ENCODE measurements at regions not wholly inside any gene's neighbourhood (a gene's known extent, or its start where the extent isn't known, plus 50 kb on each side); places are given as distances from the start of the nearest gene placed in this dataset.
"Not testable (repeated sequence)": the region's sequence is repeated elsewhere in the genome, so short reads cannot be mapped to it uniquely, and the experiment has no call there.

- no peak for DNase-seq
These were observed 591.7 kb downstream of the ZNF608 start for GRCh38 chr5:124154714-124155113.

DNA sequence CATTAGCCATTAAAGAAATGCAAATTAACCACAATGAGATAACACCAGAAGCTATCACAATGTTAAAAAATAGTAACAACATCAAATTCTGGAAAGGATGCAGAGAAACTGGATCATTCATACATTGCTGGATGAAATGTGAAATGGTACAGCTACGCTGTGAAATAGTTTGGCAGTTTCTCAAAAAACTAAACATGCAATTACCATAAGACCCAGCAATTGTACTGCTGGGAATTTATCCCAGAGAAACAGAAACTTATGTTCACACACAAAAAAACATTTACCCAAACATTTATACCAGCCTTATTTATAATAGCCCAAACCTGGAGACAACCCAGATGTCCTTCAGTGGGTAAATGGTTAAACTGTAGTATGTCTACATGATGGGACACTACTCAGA, 592.9 kb downstream of the ZNF608 start:
- DNase-seq: no peak

DNA sequence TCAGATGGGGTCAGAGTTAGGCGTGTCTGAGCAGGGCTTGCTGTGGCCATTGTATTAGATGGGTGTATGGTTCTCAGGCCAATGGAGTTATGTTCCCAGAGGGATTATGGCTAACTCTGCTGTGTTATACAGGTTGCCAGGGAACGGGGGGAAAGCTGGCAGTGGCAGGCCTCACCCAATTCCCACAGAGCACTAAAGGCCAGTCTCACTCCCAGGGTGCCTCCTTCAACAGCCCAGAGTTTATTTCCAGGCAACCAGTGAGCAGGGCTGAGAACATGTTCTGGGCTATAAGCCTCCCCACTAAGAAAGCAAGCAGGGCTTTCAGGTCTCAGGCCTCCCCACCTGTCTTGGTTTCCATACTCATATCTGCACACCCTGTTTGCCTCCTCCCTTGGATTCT, 597.9 kb downstream of the ZNF608 start:
- DNase-seq: no peak

GRCh38 chr5:124140060-124140459, 606.4 kb downstream of the ZNF608 start:
- no peak for DNase-seq

DNA sequence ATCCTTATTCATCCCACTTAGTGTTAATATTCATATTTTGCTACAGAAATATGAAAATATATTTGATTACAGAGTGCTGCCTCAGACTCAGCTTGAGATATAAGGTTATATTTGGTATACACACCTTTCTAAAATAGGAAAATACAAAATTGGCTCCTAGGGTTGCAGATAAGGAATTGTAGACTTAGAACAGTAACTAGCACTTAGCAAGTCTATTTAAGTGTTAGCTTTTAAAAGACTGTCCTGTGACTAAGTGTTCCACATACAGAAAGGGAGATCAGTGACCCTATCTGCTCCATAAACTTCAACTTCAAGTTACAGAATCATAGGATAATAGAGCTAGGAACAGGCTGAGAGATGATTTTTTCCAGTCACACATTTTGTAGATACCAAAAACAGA, 607.0 kb downstream of the ZNF608 start:
- no peak for DNase-seq

DNA sequence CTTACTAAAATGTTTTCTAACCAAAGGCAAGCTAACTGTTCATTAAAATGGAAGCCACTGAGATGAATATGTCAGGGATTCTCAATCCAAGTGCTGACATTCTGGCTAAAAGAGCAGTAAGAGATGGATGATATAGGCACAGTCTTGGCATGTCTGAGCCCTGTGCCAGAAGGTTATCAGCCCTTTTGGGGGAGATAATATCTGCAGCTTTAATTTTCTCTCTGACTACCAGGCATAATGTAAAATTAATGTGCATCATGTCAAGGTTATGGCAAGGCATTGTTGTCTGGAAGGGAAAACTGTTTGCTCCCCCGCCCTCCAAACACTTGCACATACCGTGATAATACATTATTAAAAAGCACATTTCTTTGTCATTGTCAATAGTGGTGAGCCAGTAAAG, 609.8 kb downstream of the ZNF608 start:
- no peak for DNase-seq

DNA sequence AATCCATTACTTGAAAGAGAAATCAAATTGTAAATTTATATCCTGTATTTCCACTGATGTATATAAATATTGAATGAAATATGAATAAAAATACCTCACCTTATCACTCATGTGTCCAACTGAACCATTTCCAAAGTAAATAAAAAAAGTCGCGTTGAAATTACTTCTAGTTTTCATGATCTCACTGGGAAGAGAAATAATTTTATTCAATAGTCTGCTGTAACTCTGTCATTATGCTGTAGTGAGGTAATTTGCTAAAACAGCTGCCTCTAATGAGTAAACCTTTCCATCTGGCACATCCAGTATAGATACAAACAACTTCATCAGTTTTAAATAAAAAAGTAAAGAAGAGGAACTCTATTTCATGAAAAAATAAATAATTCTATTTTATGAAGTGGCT, 611.5 kb downstream of the ZNF608 start:
- DNase-seq: peak; percentile 38

GRCh38 chr5:124133406-124133805, 613.0 kb downstream of the ZNF608 start:
- no peak for DNase-seq

- DNase-seq: no peak
These were observed 613.6 kb downstream of the ZNF608 start for GRCh38 chr5:124132843-124133242.

- DNase-seq: no peak
These were observed 615.0 kb downstream of the ZNF608 start for GRCh38 chr5:124131466-124131865.

DNA sequence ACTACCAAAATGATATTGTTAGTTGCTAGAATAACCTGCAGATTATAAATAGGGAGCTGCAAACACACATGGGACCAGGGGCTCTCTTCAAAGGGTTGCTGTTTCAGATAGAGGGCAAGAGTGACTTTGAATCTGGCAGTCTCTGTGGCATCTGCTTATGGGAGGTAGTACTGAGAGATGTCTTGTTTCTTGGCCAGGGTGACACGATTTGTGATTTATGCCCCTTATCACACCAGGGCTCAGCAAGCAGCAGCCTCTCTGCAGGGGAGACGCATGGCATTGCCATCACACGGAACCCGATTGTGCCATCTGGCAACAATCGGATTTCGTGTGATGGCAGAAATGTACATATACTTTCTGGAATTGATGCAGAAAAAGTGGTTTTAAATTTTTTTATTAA, 615.6 kb downstream of the ZNF608 start:
- DNase-seq: no peak

GRCh38 chr5:124128867-124129266, 616.9 kb downstream of the CSNK1G3 start:
- DNase-seq: no peak

- no peak for DNase-seq
These were observed 614.7 kb downstream of the CSNK1G3 start for GRCh38 chr5:124126504-124127217.

DNA sequence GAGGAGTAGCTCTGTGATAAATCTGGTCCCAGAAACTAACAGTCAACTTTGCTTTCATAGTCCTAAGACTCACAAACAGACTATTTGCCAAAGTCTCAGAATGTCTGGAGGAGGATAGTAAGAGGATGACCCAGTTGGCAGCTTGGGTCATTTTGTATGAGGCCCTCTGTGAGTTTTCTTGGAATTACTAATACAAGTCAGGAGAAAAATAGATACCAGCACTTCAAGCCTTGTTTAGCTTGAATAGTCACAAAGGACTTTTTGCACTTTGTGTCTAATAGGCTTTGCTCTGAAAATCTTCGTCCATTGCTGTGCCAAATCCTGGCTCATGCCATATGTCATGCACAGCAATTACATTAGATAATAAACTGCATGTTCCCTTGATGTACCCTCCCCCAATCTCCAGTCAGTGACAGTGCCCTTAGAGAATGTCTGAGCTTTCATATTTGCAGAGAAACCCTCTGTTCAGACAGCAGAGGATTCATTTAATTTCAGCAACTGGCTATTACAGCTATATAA, 612.8 kb downstream of the CSNK1G3 start:
- no peak for DNase-seq

- DNase-seq: no peak
These were observed 609.2 kb downstream of the CSNK1G3 start for GRCh38 chr5:124121198-124121597.

DNA sequence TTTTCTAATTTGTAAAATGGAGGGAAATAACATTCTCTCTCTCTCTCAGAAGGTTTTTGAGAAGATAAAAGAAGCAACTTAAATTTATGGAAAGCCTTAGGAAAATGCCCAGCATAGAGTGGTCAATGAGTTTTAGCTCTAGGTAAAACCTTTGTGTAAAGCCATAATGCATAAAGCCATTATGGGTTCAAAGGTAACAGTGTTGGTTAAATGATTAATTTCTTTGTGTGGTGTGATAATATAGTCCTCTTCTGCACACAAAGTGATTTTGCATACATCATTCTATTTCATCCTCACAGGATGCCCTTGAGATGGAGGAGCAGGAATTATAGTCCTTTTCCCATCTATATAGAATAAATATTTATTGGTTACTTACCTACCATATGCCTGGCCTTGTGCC, 602.9 kb downstream of the CSNK1G3 start:
- no peak for DNase-seq

DNA sequence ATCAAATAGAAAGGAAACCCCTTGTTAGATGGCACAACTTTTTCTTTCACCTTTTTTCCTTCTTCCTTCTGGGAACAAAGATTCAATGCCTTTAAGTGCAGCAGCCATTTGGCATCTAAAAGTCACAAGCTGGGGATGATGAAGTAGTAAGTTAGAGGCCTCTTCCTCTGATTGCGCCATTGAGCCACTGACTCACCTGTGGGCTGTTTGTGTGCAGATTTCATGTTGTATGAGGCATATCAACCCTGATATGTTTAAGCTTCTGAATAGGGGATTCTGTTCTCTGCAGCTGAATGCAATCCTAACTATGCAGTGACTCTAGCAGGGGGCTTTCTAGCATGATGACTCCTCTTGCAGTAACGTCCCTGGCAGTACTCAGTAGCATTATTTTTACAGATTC, 599.9 kb downstream of the CSNK1G3 start:
- DNase-seq: no peak

DNA sequence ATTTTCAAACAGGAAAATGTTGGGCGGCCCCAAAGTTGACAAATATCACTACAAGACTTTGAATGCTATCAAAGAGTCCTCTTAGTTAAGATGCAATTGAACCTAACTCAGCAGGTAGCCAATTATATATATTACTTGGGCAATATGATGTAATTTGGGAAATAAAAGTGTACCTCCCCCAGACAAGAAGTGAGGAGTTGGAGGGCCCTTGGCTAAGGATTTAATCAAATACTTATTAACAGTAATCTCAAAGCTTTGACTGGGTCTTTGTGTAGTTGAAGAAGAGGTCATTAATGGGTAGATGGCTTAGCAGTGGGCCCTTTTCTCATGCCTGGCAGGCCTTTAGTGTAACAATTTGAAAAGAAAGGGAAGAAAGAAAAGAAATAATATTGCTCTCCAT, 599.0 kb downstream of the CSNK1G3 start:
- no peak for DNase-seq

- DNase-seq: no peak
These were observed 593.3 kb downstream of the CSNK1G3 start for GRCh38 chr5:124105326-124105725.

GRCh38 chr5:124104821-124105220, 592.8 kb downstream of the CSNK1G3 start:
- DNase-seq: no peak

GRCh38 chr5:124104344-124104743, 592.4 kb downstream of the CSNK1G3 start:
- no peak for DNase-seq

DNA sequence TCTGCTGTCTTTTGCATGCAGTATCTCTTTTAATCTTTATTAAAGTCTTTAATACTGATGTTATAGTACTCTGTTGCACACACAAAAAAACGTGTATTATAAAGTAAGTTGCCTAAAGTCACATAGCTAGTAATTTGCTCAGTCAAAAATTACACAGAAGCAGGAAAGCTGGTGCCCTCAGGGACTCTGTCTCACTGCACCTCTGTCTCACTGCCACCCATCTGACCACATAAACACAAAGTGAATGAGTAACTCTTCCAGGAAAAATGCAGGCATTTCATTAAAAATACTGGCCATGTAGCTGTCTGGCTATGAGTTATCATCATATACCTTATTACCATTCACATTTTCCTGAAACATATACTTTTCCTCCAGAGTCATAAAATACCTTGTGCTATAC, 591.7 kb downstream of the CSNK1G3 start:
- no peak for DNase-seq

- DNase-seq: not testable (repeated sequence)
These were observed 591.1 kb downstream of the CSNK1G3 start for GRCh38 chr5:124103056-124103455.

GRCh38 chr5:124102486-124102885, 590.5 kb downstream of the CSNK1G3 start:
- no peak for DNase-seq

- DNase-seq: no peak
These were observed 581.7 kb downstream of the CSNK1G3 start for GRCh38 chr5:124093658-124094057.
